ENCODE measurements at regions not wholly inside any gene's neighbourhood (a gene's known extent, or its start where the extent isn't known, plus 50 kb on each side); places are given as distances from the start of the nearest gene placed in this dataset.

DNA sequence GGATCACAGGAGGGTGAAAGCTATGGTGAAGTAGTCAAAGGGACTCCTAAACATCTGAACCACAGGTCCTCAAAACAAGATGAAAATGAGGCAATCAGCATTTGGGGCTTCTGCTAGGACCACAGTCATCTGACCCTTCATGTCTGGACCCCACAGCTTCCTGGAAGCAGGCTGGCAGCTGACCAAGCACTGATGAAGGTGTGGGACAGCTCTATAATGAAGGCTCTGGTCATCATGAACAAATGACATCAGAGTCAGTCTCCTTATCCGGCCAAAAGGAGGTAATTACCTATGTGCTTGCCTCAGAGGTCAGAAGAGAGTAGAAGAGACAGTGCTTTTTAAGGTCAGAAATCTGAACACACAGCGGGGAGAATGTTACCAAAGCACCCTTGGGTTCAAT lies 101.2 kb upstream of the GNAO1 start:
- TF ChIP-seq, protein P1, sequence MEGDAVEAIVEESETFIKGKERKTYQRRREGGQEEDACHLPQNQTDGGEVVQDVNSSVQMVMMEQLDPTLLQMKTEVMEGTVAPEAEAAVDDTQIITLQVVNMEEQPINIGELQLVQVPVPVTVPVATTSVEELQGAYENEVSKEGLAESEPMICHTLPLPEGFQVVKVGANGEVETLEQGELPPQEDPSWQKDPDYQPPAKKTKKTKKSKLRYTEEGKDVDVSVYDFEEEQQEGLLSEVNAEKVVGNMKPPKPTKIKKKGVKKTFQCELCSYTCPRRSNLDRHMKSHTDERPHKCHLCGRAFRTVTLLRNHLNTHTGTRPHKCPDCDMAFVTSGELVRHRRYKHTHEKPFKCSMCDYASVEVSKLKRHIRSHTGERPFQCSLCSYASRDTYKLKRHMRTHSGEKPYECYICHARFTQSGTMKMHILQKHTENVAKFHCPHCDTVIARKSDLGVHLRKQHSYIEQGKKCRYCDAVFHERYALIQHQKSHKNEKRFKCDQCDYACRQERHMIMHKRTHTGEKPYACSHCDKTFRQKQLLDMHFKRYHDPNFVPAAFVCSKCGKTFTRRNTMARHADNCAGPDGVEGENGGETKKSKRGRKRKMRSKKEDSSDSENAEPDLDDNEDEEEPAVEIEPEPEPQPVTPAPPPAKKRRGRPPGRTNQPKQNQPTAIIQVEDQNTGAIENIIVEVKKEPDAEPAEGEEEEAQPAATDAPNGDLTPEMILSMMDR (IDR thresholded peaks at IDR 0.05; ENCODE audit: insufficient read depth, low read length, poor library complexity, severe bottlenecking) = no peak
- no peak for TF ChIP-seq EZH2phosphoT487 (conservative IDR thresholded peaks at IDR 0.05; ENCODE audit: low read length)

Data from SU-DHL-6 (cell line).